ENCODE measurements at regions not wholly inside any gene's neighbourhood (a gene's known extent, or its start where the extent isn't known, plus 50 kb on each side); places are given as distances from the start of the nearest gene placed in this dataset.

GRCh38 chr3:110904520-110904890 lies 167.1 kb upstream of the NECTIN3 start:
- 97 to 99% methylated on average over 3 of the region's 3 CpGs for WGBS, 2 donors
- no peaks in the 10 kb centered on the region for H3K4me1 ChIP-seq
- DNase-seq (no peak), FAIRE-seq (no peak), ATAC-seq (no peak)
- H3K27ac ChIP-seq, result no peak overlapping the region
- H3K4me3 ChIP-seq, result no peak overlapping the region
- no peaks in the 10 kb centered on the region for H3K27me3 ChIP-seq
- intact Hi-C loops (cut with DNase I), result no loop called here
- no peaks in the 10 kb centered on the region for H3K9me3 ChIP-seq
- no peak for TF ChIP-seq CTCF (IDR thresholded peaks at IDR 0.05)
- no peaks in the 10 kb centered on the region for H3K36me3 ChIP-seq

- ATAC-seq (no peak), DNase-seq (no peak), FAIRE-seq (no peak)
- H3K27me3 ChIP-seq, result no peaks in the 10 kb centered on the region
- H3K36me3 ChIP-seq, result no peaks in the 10 kb centered on the region
- intact Hi-C loops (cut with DNase I), result no loop called here
- TF ChIP-seq CTCF (IDR thresholded peaks at IDR 0.05), result no peak
- WGBS, 2 donors, result 68 to 73% methylated on average over 1 of the region's 1 CpG
- no peak overlapping the region for H3K4me3 ChIP-seq
- H3K4me1 ChIP-seq, result no peaks in the 10 kb centered on the region
- no peaks in the 10 kb centered on the region for H3K9me3 ChIP-seq
- H3K27ac ChIP-seq, result no peak overlapping the region
Measured at GRCh38 chr3:110905121-110905520, 166.5 kb upstream of the NECTIN3 start.

- DNase-seq, result no peak
- Histone ChIP-seq H3K27me3 (no peaks in the 10 kb centered on the region), H3K4me3 (no peak overlapping the region), H3K9me3 (no peaks in the 10 kb centered on the region), H3K27ac (no peak overlapping the region), H3K4me1 (no peaks in the 10 kb centered on the region), H3K36me3 (no peaks in the 10 kb centered on the region)
- TF ChIP-seq CTCF (IDR thresholded peaks at IDR 0.05), result no peak
- 53 to 58% methylated on average over 2 of the region's 2 CpGs for WGBS, 2 donors
- ATAC-seq, result no peak
- no peak for FAIRE-seq
- intact Hi-C loops (cut with DNase I), result no loop called here
Measured at GRCh38 chr3:110909839-110910238, 161.8 kb upstream of the NECTIN3 start.

- ATAC-seq (no peak), DNase-seq (no peak), FAIRE-seq (no peak)
- Histone ChIP-seq H3K4me3 (no peak overlapping the region), H3K9me3 (no peaks in the 10 kb centered on the region), H3K36me3 (no peaks in the 10 kb centered on the region), H3K27ac (no peak overlapping the region), H3K27me3 (no peaks in the 10 kb centered on the region), H3K4me1 (no peaks in the 10 kb centered on the region)
- WGBS, 2 donors, result 53 to 54% methylated on average over 4 of the region's 4 CpGs
- intact Hi-C loops (cut with DNase I), result no loop called here
- no peak for TF ChIP-seq CTCF (IDR thresholded peaks at IDR 0.05)
Measured at GRCh38 chr3:110910346-110910955, 161.2 kb upstream of the NECTIN3 start.

- ATAC-seq, result no peak
- WGBS, 2 donors, result 93 to 94% methylated on average over 4 of the region's 4 CpGs
- H3K4me1 ChIP-seq, result no peaks in the 10 kb centered on the region
- H3K27ac ChIP-seq, result no peak overlapping the region
- H3K9me3 ChIP-seq, result no peaks in the 10 kb centered on the region
- no peaks in the 10 kb centered on the region for H3K27me3 ChIP-seq
- intact Hi-C loops (cut with DNase I), result no loop called here
- no peak for TF ChIP-seq CTCF (IDR thresholded peaks at IDR 0.05)
- FAIRE-seq, result no peak
- no peaks in the 10 kb centered on the region for H3K36me3 ChIP-seq
- no peak overlapping the region for H3K4me3 ChIP-seq
- no peak for DNase-seq
Measured at GRCh38 chr3:110918963-110919362, 152.7 kb upstream of the NECTIN3 start.

Measured in pancreas (tissue), 10 donors.